PC-3 (cell line): ENCODE measurements at regions not wholly inside any gene's neighbourhood (a gene's known extent, or its start where the extent isn't known, plus 50 kb on each side); places are given as distances from the start of the nearest gene placed in this dataset.
"Not testable (repeated sequence)": the region's sequence is repeated elsewhere in the genome, so short reads cannot be mapped to it uniquely, and the experiment has no call there.

Experiments used
- ATAC-seq: fragments of 200-7000 bp; cut with Tn5 transposase; 2 replicates; pipeline ENCODE4 v1.9.1; 2020; ENCODE audit warnings: mild to moderate bottlenecking, moderate library complexity
- BruUV-seq: library from RNA; stranded (reverse); fragments of 400-500 nt; replicated peaks from 2 replicates; lab custom pipeline; 2021; lab: Mats Ljungman, UMichigan
- CTCF ChIA-PET: fragments of 300-600 bp; sonication (Branson Sonifier 250); formaldehyde crosslinking; loops from one replicate; lab custom pipeline; 2022; ENCODE audit warnings: antibody characterized with exemption; lab: Charles Lee
- POLR2A ChIA-PET: fragments of 300-600 bp; sonication (Branson Sonifier 250); formaldehyde crosslinking; loops from one replicate; lab custom pipeline; 2022; ENCODE audit warnings: antibody characterized with exemption; ENCODE audit not compliant: unreplicated experiment; lab: Charles Lee
- DNase-seq: peaks from one replicate; pipeline ENCODE4 v3.0.0-alpha.2; 2015
- H2AFZ ChIP-seq: fragments of 300-600 bp; sonication (generic); 2 replicates; pipeline ENCODE4 v1.6.0; 2016; ENCODE audit warnings: antibody characterized with exemption, low read length
- H3F3A ChIP-seq: fragments of 300-600 bp; sonication (generic); one replicate; pipeline ENCODE4 v1.6.0; 2017; ENCODE audit warnings: antibody characterized with exemption, low read length, control low read depth, mild to moderate bottlenecking; ENCODE audit not compliant: unreplicated experiment
- H3K27ac ChIP-seq: fragments of 300-600 bp; sonication (generic); 2 replicates; pipeline ENCODE4 v1.5.1; 2016; ENCODE audit warnings: mild to moderate bottlenecking, low read length
- H3K27me3 ChIP-seq: fragments of 300-600 bp; sonication (generic); 2 replicates; pipeline ENCODE4 v1.6.1; 2016; ENCODE audit warnings: low read length, mixed read lengths
- H3K36me3 ChIP-seq: fragments of 300-600 bp; sonication (generic); 2 replicates; pipeline ENCODE4 v1.6.1; 2016; ENCODE audit warnings: low read depth, mixed run types, low read length, mixed read lengths
- H3K4me1 ChIP-seq: fragments of 300-600 bp; sonication (generic); 2 replicates; pipeline ENCODE4 v1.5.1; 2016; ENCODE audit warnings: low read length; ENCODE audit not compliant: insufficient read depth
- H3K4me2 ChIP-seq: fragments of 300-600 bp; sonication (generic); 2 replicates; pipeline ENCODE4 v1.6.0; 2016; ENCODE audit warnings: low read length
- H3K4me3 ChIP-seq: fragments of 300-600 bp; sonication (generic); 2 replicates; pipeline ENCODE4 v1.5.1; 2016; ENCODE audit warnings: mild to moderate bottlenecking, low read length, mixed read lengths
- H3K79me2 ChIP-seq: fragments of 300-600 bp; sonication (generic); 2 replicates; pipeline ENCODE4 v1.6.1; 2017; ENCODE audit warnings: low read length, mixed read lengths
- H3K9ac ChIP-seq: fragments of 300-600 bp; sonication (generic); 2 replicates; pipeline ENCODE4 v1.6.0; 2016; ENCODE audit warnings: mild to moderate bottlenecking, low read length
- H3K9me2 ChIP-seq: fragments of 300-600 bp; sonication (generic); replicated peaks from 2 replicates; pipeline ENCODE4 v1.6.1; 2016; ENCODE audit warnings: mixed run types, low read length, mixed read lengths
- H3K9me3 ChIP-seq: fragments of 300-600 bp; sonication (generic); 2 replicates; pipeline ENCODE4 v1.6.1; 2016; ENCODE audit warnings: low read length, mixed read lengths
- H4K20me1 ChIP-seq: fragments of 300-600 bp; sonication (generic); 2 replicates; pipeline ENCODE4 v1.6.1; 2016; ENCODE audit warnings: low read length, mixed read lengths
- CTCF ChIP-seq: fragments of 300-600 bp; sonication (generic); conservative IDR thresholded peaks from 2 replicates; pipeline ENCODE4 v1.5.1; 2017; ENCODE audit warnings: antibody characterized with exemption, low read depth, mild to moderate bottlenecking, low read length
- EZH2 ChIP-seq: fragments of 300-600 bp; sonication (generic); IDR thresholded peaks from one replicate; pipeline ENCODE4 v1.6.1; 2017; ENCODE audit warnings: antibody characterized with exemption, mild to moderate bottlenecking, low read length; ENCODE audit not compliant: unreplicated experiment
- EZH2phosphoT487 ChIP-seq: fragments of 300-600 bp; sonication (generic); IDR thresholded peaks from 2 replicates; pipeline ENCODE4 v1.6.1; 2018; ENCODE audit warnings: mild to moderate bottlenecking, antibody characterized with exemption, low read length, borderline replicate concordance
- intact Hi-C: fragments of 100-400 bp; cut with micrococcal nuclease; formaldehyde crosslinking; loops from 2 replicates; pipeline ENCODE4 v1.9.0; 2023

- no peaks in the 10 kb centered on the region for H4K20me1 ChIP-seq
- DNase-seq, result no peak
- no peak for ATAC-seq
- no peaks in the 10 kb centered on the region for H3K9me3 ChIP-seq
- no peaks in the 10 kb centered on the region for H3K27me3 ChIP-seq
- no peaks in the 10 kb centered on the region for H3K9me2 ChIP-seq
- no peak overlapping the region for H3K4me3 ChIP-seq
- H2AFZ ChIP-seq, result no peak overlapping the region
- intact Hi-C loops, result no loop called here
- H3K27ac ChIP-seq, result no peak overlapping the region
- ChIA-PET POLR2A (no interaction called here), CTCF (no interaction called here)
- no TSS peak for BruUV-seq
- H3K36me3 ChIP-seq, result no peaks in the 10 kb centered on the region
- TF ChIP-seq EZH2 (no peak), EZH2phosphoT487 (no peak), CTCF (no peak)
- H3K9ac ChIP-seq, result no peak overlapping the region
- H3K4me2 ChIP-seq, result no peak overlapping the region
- H3K4me1 ChIP-seq, result no peaks in the 10 kb centered on the region
- H3K79me2 ChIP-seq, result no peaks in the 10 kb centered on the region
- H3F3A ChIP-seq, result no peaks in the 10 kb centered on the region
Measured at GRCh38 chr2:101580528-101580927, 105.6 kb upstream of the RFX8 start.

GRCh38 chr2:101578671-101579070 lies 103.8 kb upstream of the RFX8 start:
- H3K4me3 ChIP-seq, result no peak overlapping the region
- H3F3A ChIP-seq, result no peaks in the 10 kb centered on the region
- H3K9me2 ChIP-seq, result no peaks in the 10 kb centered on the region
- H2AFZ ChIP-seq, result no peak overlapping the region
- no peak overlapping the region for H3K4me2 ChIP-seq
- intact Hi-C loops, result no loop called here
- TF ChIP-seq EZH2phosphoT487, result no peak
- no peaks in the 10 kb centered on the region for H3K36me3 ChIP-seq
- no TSS peak for BruUV-seq
- H3K9ac ChIP-seq, result no peak overlapping the region
- ChIA-PET POLR2A (no interaction called here), CTCF (no interaction called here)
- H3K27ac ChIP-seq, result no peak overlapping the region
- H3K27me3 ChIP-seq, result no peaks in the 10 kb centered on the region
- ATAC-seq (no peak), DNase-seq (no peak)
- peaks cover 13% of the 10 kb centered on the region; the same call in 1 of the 2 replicates for H3K4me1 ChIP-seq
- no peaks in the 10 kb centered on the region for H3K9me3 ChIP-seq
- no peaks in the 10 kb centered on the region for H4K20me1 ChIP-seq
- no peaks in the 10 kb centered on the region for H3K79me2 ChIP-seq

- DNase-seq, POLR2A ChIA-PET, H4K20me1 ChIP-seq, H3K9me3 ChIP-seq, H3F3A ChIP-seq, H3K79me2 ChIP-seq, ATAC-seq, intact Hi-C loops, H3K9ac ChIP-seq, H3K4me2 ChIP-seq, H3K36me3 ChIP-seq, H3K27me3 ChIP-seq, BruUV-seq, CTCF ChIA-PET, H2AFZ ChIP-seq, H3K4me3 ChIP-seq, H3K9me2 ChIP-seq, H3K27ac ChIP-seq: not testable (repeated sequence)
- H3K4me1 ChIP-seq, result peaks cover 13% of the 10 kb centered on the region; the same call in 1 of the 2 replicates
Measured at GRCh38 chr2:101578135-101578534, 103.2 kb upstream of the RFX8 start.

- no TSS peak for BruUV-seq
- no peak for ATAC-seq
Measured at GRCh38 chr2:101577173-101577572, 102.3 kb upstream of the RFX8 start.

More at GRCh38 chr2:101577173-101577572, 102.3 kb upstream of the RFX8 start:
- intact Hi-C loops, result no loop called here
- ChIA-PET CTCF (no interaction called here), POLR2A (no interaction called here)
- H3K9me2 ChIP-seq, result no peaks in the 10 kb centered on the region
- H3F3A ChIP-seq, result no peaks in the 10 kb centered on the region
- no peak overlapping the region for H3K4me2 ChIP-seq
- no peak for DNase-seq
- no peaks in the 10 kb centered on the region for H4K20me1 ChIP-seq
- no peak overlapping the region for H3K9ac ChIP-seq
- H3K4me3 ChIP-seq, result no peak overlapping the region
- H3K36me3 ChIP-seq, result no peaks in the 10 kb centered on the region
- peaks cover 13% of the 10 kb centered on the region; the same call in 1 of the 2 replicates for H3K4me1 ChIP-seq
- no peaks in the 10 kb centered on the region for H3K9me3 ChIP-seq
- TF ChIP-seq CTCF (no peak), EZH2 (no peak), EZH2phosphoT487 (no peak)
- H3K79me2 ChIP-seq, result no peaks in the 10 kb centered on the region
- no peaks in the 10 kb centered on the region for H3K27me3 ChIP-seq
- H3K27ac ChIP-seq, result no peak overlapping the region
- no peak overlapping the region for H2AFZ ChIP-seq
